Upper lobe of right lung (tissue), 1 donor: ENCODE measurements at regions not wholly inside any gene's neighbourhood (a gene's known extent, or its start where the extent isn't known, plus 50 kb on each side); places are given as distances from the start of the nearest gene placed in this dataset.

Source experiments
- ATAC-seq: fragments of 200-7000 bp; cut with Tn5 transposase; one replicate; pipeline ENCODE4 v1.9.1; 2020; ENCODE audit warnings: mild to moderate bottlenecking, moderate library complexity
- DNase-seq: peaks from one replicate; pipeline ENCODE4 v3.0.0-alpha.2; 2020
- H3K27ac ChIP-seq: fragments of 200-600 bp; one replicate; pipeline ENCODE4 v1.8.0; 2022
- H3K27me3 ChIP-seq: fragments of 200-600 bp; one replicate; pipeline ENCODE4 v1.8.0; 2022; ENCODE audit warnings: mild to moderate bottlenecking
- H3K36me3 ChIP-seq: fragments of 200-600 bp; one replicate; pipeline ENCODE4 v1.8.0; 2022
- H3K4me1 ChIP-seq: fragments of 200-600 bp; one replicate; pipeline ENCODE4 v1.8.0; 2022
- H3K4me3 ChIP-seq: fragments of 200-600 bp; one replicate; pipeline ENCODE4 v1.8.0; 2022; ENCODE audit warnings: mild to moderate bottlenecking
- H3K9me3 ChIP-seq: fragments of 200-600 bp; one replicate; pipeline ENCODE4 v1.8.0; 2022
- CTCF ChIP-seq: fragments of 200-600 bp; IDR thresholded peaks from one replicate; pipeline ENCODE4 v1.8.0; 2022; ENCODE audit warnings: antibody characterized with exemption
- intact Hi-C: fragments of 100-400 bp; cut with DNase I; formaldehyde crosslinking; loops from one replicate; pipeline ENCODE4 v1.11.0; 2022
- donor health status: DM: no; HTN: yes; CAD: no; lungs with severe emphysema.

- ATAC-seq, result no peak
- intact Hi-C loops, result no loop called here
- no peak for DNase-seq
- TF ChIP-seq CTCF, result no peak
- H3K36me3 ChIP-seq, result no peaks in the 10 kb centered on the region
- H3K9me3 ChIP-seq, result no peaks in the 10 kb centered on the region
- no peaks in the 10 kb centered on the region for H3K4me1 ChIP-seq
- H3K4me3 ChIP-seq, result no peak overlapping the region
- H3K27me3 ChIP-seq, result no peaks in the 10 kb centered on the region
- H3K27ac ChIP-seq, result no peak overlapping the region
Observed at GRCh38 chr5:169467041-169467771, 116.4 kb upstream of the SPDL1 start.

GRCh38 chr5:169460896-169461295 lies 122.7 kb upstream of the SPDL1 start:
- Histone ChIP-seq H3K27me3 (no peaks in the 10 kb centered on the region), H3K36me3 (no peaks in the 10 kb centered on the region), H3K4me1 (no peaks in the 10 kb centered on the region), H3K9me3 (no peaks in the 10 kb centered on the region), H3K27ac (no peak overlapping the region), H3K4me3 (no peak overlapping the region)
- intact Hi-C loops, result no loop called here
- TF ChIP-seq CTCF, result no peak
- DNase-seq (no peak), ATAC-seq (no peak)

GRCh38 chr5:169460123-169460522 lies 123.5 kb upstream of the SPDL1 start:
- H3K9me3 ChIP-seq, result no peaks in the 10 kb centered on the region
- TF ChIP-seq CTCF, result no peak
- no peak for ATAC-seq
- intact Hi-C loops, result no loop called here
- H3K27me3 ChIP-seq, result no peaks in the 10 kb centered on the region
- H3K4me3 ChIP-seq, result no peak overlapping the region
- H3K36me3 ChIP-seq, result no peaks in the 10 kb centered on the region
- no peak for DNase-seq
- H3K27ac ChIP-seq, result no peak overlapping the region
- no peaks in the 10 kb centered on the region for H3K4me1 ChIP-seq

GRCh38 chr5:169458221-169458620 lies 125.4 kb upstream of the SPDL1 start:
- Histone ChIP-seq H3K4me3 (no peak overlapping the region), H3K4me1 (no peaks in the 10 kb centered on the region), H3K27me3 (no peaks in the 10 kb centered on the region), H3K9me3 (no peaks in the 10 kb centered on the region), H3K36me3 (no peaks in the 10 kb centered on the region), H3K27ac (no peak overlapping the region)
- no peak for TF ChIP-seq CTCF
- intact Hi-C loops, result no loop called here
- DNase-seq (no peak), ATAC-seq (no peak)

- no peaks in the 10 kb centered on the region for H3K4me1 ChIP-seq
- ATAC-seq, result no peak
- no peaks in the 10 kb centered on the region for H3K9me3 ChIP-seq
- H3K27me3 ChIP-seq, result no peaks in the 10 kb centered on the region
- no peak overlapping the region for H3K27ac ChIP-seq
- intact Hi-C loops, result no loop called here
- TF ChIP-seq CTCF, result no peak
- no peak overlapping the region for H3K4me3 ChIP-seq
- DNase-seq, result no peak
- H3K36me3 ChIP-seq, result no peaks in the 10 kb centered on the region
Observed at GRCh38 chr5:169450464-169450863, 133.1 kb upstream of the SPDL1 start.

GRCh38 chr5:169448826-169449225 lies 134.7 kb upstream of the SPDL1 start:
- Histone ChIP-seq H3K4me1 (no peaks in the 10 kb centered on the region), H3K36me3 (no peaks in the 10 kb centered on the region), H3K4me3 (no peak overlapping the region), H3K9me3 (no peaks in the 10 kb centered on the region), H3K27ac (no peak overlapping the region), H3K27me3 (no peaks in the 10 kb centered on the region)
- ATAC-seq (no peak), DNase-seq (no peak)
- intact Hi-C loops, result no loop called here
- TF ChIP-seq CTCF, result no peak
